ENCODE measurements at regions not wholly inside any gene's neighbourhood (a gene's known extent, or its start where the extent isn't known, plus 50 kb on each side); places are given as distances from the start of the nearest gene placed in this dataset.

DNA sequence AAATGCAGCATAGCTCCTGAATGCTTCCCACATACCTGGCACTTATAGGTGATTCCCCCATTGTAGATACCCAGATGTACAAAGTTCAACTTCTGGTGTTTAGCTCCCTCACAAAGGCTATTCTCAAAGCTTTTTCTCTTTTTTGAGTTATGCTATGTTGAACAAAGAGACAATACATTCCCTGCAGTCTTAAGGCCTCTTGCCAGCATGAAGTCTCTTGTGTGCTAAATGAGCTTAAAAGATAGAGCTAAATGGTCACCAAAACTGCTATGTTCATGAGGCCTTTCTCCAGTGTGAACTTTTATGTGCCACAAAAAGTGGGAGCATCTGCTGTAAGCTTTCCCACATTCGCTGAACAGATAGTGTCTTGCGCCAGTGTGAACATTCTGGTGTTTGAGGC lies 111.2 kb upstream of the TMEM47 start:
- no peak for TF ChIP-seq GATA2 (IDR thresholded peaks at IDR 0.05; ENCODE audit: insufficient read depth, insufficient read length, low read depth, low read length)
- TF ChIP-seq POLR2A (IDR thresholded peaks at IDR 0.05; ENCODE audit: low read depth, low read length): no peak
- TF ChIP-seq JUN (IDR thresholded peaks at IDR 0.05; ENCODE audit: borderline replicate concordance, insufficient read depth, insufficient read length, low read depth): no peak
- no peak for TF ChIP-seq FOS (IDR thresholded peaks at IDR 0.05; ENCODE audit: borderline replicate concordance, insufficient read depth, low read length)
- no peak for TF ChIP-seq EZH2 (IDR thresholded peaks at IDR 0.05; ENCODE audit: borderline replicate concordance, low read depth, low read length, severe bottlenecking)
- TF ChIP-seq POLR2AphosphoS5 (IDR thresholded peaks at IDR 0.05; ENCODE audit: insufficient read depth, low read depth, low read length): no peak
- TF ChIP-seq, protein P1, sequence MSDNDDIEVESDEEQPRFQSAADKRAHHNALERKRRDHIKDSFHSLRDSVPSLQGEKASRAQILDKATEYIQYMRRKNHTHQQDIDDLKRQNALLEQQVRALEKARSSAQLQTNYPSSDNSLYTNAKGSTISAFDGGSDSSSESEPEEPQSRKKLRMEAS (IDR thresholded peaks at IDR 0.05; ENCODE audit: insufficient read depth, insufficient read length): no peak
- TF ChIP-seq MYC (IDR thresholded peaks at IDR 0.05; ENCODE audit: low read depth, low read length): no peak
- TF ChIP-seq, protein P2, sequence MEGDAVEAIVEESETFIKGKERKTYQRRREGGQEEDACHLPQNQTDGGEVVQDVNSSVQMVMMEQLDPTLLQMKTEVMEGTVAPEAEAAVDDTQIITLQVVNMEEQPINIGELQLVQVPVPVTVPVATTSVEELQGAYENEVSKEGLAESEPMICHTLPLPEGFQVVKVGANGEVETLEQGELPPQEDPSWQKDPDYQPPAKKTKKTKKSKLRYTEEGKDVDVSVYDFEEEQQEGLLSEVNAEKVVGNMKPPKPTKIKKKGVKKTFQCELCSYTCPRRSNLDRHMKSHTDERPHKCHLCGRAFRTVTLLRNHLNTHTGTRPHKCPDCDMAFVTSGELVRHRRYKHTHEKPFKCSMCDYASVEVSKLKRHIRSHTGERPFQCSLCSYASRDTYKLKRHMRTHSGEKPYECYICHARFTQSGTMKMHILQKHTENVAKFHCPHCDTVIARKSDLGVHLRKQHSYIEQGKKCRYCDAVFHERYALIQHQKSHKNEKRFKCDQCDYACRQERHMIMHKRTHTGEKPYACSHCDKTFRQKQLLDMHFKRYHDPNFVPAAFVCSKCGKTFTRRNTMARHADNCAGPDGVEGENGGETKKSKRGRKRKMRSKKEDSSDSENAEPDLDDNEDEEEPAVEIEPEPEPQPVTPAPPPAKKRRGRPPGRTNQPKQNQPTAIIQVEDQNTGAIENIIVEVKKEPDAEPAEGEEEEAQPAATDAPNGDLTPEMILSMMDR (IDR thresholded peaks at IDR 0.05; ENCODE audit: extremely low read depth in 1 of 2, insufficient read depth in 1 of 2, low read depth in 1 of 2, low read length in 2 of 2): no peak
- dilution Hi-C loops (cut with MboI; ENCODE audit: extremely low pct_ligation_motif_present, low sequenced_read_pairs): no loop called here
- no peak overlapping the region for H3K27ac ChIP-seq (ENCODE audit: insufficient read depth, low read depth, low read length)
- no peaks in the 10 kb centered on the region for H3K36me3 ChIP-seq (ENCODE audit: control insufficient read depth in 2 of 2, extremely low read depth in 1 of 2, insufficient read depth in 2 of 2, low read length in 2 of 2)
- no TSS peak for BruUV-seq (replicated peaks)
- H4K20me1 ChIP-seq (replicated peaks; ENCODE audit: control insufficient read depth, extremely low read depth, insufficient read depth, low read length): no peaks in the 10 kb centered on the region
- no peak for FAIRE-seq
- H3K9me1 ChIP-seq (replicated peaks; ENCODE audit: control insufficient read depth, extremely low read depth, insufficient read depth, low read length): no peaks in the 10 kb centered on the region
- no peak overlapping the region for H3K9ac ChIP-seq (replicated peaks; ENCODE audit: extremely low read depth, insufficient read depth, low read length)
- no peak overlapping the region for H3K4me2 ChIP-seq (ENCODE audit: insufficient read depth, low read length)
- no peak for DNase-seq (ENCODE audit: low read depth, low spot score)
- no peak overlapping the region for H2AFZ ChIP-seq (ENCODE audit: low read depth, low read length)
- no peaks in the 10 kb centered on the region for H3K79me2 ChIP-seq (ENCODE audit: control insufficient read depth, insufficient read depth, low read length)
- no peaks in the 10 kb centered on the region for H3K9me3 ChIP-seq (replicated peaks; ENCODE audit: control insufficient read depth, insufficient read depth, low read length)
- ChIA-PET POLR2A (no interaction called here), CTCF (no interaction called here)
- intact Hi-C loops (cut with micrococcal nuclease): no loop called here
- H3K4me1 ChIP-seq (ENCODE audit: control insufficient read depth, extremely low read depth, insufficient read depth, low read length): no peaks in the 10 kb centered on the region
- H3K27me3 ChIP-seq (ENCODE audit: control insufficient read depth in 2 of 2, insufficient read depth in 2 of 2, low read length in 2 of 2): no peaks in the 10 kb centered on the region
- no peak overlapping the region for H3K4me3 ChIP-seq (replicated peaks in 1 of 3; ENCODE audit: insufficient read depth in 1 of 3, low read depth in 1 of 3, low read length in 3 of 3)

Data from endothelial cell of umbilical vein (primary cell).